CD4-positive, alpha-beta T cell treated with Interleukin-17A for 1 hour (primary cell): ENCODE measurements at regions not wholly inside any gene's neighbourhood (a gene's known extent, or its start where the extent isn't known, plus 50 kb on each side); places are given as distances from the start of the nearest gene placed in this dataset.

ENCODE experiments used
- DNase-seq: peaks from one replicate; pipeline ENCODE4 v3.0.0-alpha.2; 2020

DNA sequence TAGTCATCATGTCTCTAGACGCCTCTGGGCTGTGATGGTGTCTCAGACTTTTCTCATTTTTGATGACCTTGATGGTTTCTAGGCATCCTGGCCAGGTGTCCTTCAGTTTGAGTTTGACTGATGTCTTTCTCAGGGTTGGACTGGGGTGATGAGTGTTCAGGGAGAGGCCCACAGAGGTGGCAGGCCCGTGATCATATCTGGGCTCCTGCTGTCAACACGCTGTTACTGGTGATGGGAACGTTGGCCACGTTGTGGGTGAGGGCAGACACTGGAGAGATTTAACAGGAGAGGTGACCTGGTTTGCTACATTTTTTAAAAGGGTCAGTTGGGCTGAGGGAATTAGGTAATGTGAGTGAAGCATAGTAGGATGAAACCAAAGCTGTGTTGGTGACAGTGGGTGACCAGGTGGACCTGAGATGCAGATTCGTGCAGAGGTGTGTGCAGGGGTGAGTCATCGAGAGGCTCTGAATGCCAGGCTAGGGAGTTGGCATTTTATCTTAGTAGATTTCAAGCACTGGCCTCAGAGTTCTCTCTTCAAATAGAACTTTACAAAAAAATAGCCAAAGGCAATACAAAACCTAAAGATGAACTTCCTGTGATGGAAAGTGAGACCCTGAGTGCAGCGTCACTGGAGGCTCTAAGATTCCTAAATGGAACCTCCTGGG, 174.1 kb downstream of the CDH26 start:
- no peak for DNase-seq

- no peak for DNase-seq
Observed at GRCh38 chr20:60132827-60133670, 174.8 kb downstream of the CDH26 start.

DNA sequence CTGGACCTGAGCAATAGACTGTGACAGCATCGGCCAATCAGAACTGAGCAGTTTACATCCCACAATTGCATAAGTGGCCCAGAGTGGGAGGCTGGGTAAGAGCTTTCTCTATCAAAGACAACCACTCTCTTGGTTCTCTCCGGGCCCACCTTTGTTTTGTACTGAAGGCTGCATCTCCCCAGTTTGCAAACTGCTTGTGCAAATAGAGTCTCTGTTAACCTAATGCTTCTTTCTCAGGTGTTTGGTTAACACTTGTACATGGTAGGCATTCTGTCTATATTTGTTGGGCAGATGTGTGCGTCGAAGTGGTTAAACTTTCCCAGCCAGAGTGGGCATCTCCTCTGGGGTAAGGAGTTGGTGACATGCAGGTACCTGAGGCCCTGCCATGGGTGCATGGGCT, 177.1 kb downstream of the CDH26 start:
- no peak for DNase-seq

DNA sequence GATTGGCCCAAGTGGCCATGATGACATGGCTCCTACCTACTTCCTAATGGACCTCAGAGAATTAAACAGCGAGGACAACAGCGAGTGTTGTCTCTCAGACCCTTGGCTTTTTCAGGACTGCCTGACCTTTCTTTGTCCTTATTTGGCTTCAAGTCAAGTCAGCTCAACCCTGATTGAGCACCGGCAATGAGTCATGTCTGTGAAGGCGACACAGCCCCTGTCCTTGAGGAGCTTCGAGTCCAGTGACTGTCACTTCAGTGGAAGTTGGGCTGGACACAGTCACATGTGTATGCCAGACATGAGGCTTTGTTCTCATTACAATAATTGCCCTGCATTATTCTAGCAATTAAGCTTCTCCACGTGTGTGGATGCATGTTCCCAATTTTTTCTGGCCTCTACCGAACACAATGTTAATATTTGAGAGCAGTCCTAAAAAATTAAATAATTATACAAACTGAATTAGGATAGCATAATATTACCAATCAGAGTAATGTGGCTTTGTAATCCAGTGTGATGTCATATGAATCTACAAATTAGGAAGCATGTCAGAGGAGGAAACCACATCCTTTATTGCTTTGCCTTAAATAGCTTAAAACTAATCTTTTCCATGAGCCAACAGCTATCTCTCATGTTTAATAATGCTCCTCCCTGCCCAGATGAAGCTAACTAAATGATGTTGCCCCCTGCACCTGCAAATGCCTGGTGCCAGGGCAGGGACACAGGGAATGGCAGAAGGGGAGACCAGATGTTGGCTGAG, 178.6 kb downstream of the CDH26 start:
- no peak for DNase-seq

DNA sequence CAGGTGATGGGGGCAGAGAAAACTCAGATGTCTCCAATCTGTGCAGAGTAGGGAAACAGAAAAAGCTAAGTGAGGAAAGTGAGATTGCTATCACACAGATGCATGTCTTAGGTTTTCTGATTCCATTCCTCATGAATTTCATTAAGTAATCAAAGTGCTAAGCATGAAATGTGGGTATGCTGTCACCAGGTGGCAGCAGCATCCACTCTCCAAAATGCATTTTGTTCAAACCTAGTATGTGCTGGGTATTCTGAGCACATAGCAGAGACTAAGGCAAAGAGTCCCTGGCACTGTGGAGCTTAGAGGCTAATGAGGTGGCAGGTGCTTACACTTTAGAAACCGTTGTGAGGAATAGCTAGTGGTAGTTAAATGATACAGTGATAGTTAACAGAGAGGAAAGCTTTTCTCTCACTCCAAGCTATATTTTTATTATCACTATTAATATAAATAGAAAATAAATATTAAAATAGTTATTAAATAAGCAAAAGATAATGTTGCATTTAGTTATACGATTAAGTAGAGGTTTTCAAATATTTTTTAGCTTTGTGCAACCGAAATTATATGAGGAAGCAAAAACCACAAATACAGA, 179.5 kb downstream of the CDH26 start:
- DNase-seq = peak; percentile 43

- DNase-seq = peak; percentile 47
Observed at GRCh38 chr20:60138256-60139220, 180.3 kb downstream of the CDH26 start.

GRCh38 chr20:60139663-60140446, 181.6 kb downstream of the CDH26 start:
- no peak for DNase-seq

DNA sequence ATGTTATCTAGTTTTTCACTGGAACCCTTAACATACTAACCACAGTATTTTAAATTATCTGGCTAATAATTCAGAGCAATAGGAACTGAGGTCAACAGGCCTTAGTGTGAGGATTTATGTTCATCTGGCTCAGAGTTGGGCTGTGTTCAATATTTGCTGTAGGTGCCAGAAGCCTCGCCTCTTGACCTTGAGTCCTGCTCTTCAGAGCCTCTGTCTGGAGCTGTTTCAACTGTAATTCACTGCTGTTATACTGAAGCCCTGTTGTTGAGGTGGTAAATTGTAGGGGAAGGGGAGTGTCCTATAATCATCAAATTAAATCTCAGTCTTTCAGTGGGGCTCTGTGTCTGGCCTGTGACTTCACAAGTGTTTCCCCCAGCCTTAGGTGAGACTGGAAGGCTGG, 184.4 kb downstream of the CDH26 start:
- DNase-seq = no peak

DNA sequence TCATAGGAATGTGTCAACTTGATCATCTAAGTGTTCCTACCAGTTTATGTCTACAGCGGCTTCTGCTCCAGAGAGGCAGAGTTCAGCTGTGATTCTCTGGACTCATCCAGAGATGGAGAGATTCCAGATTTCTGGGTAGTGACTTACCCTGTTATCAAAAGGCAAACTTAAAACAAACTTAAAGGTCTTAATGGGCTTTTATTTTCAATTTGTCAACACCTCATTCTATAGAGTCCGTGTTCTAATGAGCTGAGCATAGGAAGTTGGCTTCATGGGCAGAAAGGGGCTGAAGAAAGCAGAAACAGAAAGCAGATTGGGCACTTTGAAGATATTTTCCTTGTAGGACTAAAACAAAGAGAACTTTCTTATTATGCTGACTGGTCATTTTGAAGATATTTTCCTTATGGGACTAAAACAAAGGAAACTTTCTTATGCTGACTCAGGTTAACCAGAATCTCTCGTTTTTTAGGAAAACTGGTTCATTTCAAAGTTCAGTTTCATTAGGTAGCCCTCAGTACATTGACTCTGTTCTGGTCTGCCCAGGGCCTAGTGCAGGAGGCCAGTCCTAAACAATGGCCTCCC, 185.1 kb downstream of the CDH26 start:
- no peak for DNase-seq

DNA sequence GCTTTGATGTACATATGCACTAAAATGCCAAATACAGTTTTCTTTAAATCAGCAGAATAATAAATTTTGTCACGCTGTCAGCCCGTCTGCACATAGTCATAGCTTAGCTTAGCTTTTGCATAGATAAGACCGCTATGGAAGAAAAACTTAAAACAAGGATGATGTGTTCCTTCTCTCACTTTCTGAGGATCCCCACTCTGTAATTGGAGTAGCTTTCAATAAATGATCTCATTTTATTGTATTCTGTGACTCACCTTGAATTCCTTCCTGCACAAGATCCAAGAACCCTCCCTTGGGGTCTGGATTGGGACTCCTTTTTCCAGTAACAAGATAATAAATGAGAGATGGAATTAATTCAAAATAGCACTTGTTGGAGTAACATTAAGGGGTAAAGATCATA, 186.2 kb downstream of the CDH26 start:
- no peak for DNase-seq

DNA sequence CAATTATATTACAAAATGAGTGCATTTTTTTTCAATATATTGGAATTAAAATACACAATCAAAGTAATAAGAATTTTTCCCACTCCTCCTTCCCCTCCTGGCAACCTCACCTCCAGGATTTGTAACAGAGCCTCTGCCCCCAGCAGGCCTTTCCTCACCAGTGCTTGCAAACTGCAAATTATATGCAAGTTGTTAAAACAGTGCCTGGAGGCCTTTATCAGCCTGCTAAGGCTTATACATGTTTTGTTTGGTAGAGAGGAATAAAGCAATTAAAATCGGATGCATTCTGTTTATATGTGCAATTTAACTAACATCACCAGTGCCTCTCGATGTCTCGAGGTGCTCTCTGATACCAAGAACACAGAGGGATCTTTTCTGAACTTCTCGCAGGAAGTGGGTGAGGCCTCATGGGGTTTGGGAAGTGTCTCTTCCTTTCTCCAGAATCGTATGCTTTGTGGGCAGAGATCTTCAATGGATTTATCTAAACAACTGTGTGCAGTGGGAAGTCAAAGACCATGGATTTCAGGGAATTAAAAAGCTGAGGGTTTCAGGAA, 186.8 kb downstream of the CDH26 start:
- DNase-seq = no peak

DNA sequence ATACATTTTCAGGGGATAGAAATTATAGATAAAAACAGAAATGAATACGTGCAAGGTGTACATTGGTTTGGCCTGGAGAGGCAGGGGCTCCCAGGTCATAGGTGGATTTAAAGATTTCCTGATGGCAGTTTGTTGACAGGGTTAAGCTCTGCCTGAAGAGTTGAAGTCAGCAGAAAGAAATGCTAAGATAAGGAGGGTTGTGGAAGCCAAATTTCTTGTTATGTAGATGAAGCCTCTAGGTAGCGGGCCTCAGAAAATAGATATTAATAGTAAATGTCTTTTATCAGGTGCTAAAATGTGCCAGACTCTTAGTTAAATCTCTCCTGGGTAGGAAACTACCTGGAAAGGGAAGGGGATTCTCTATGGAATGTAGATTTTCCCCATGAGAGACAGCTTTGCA, 188.8 kb downstream of the CDH26 start:
- DNase-seq = no peak

- no peak for DNase-seq
Observed at GRCh38 chr20:60148885-60149284, 190.7 kb downstream of the CDH26 start.

GRCh38 chr20:60152792-60153191, 194.6 kb downstream of the CDH26 start:
- no peak for DNase-seq

DNA sequence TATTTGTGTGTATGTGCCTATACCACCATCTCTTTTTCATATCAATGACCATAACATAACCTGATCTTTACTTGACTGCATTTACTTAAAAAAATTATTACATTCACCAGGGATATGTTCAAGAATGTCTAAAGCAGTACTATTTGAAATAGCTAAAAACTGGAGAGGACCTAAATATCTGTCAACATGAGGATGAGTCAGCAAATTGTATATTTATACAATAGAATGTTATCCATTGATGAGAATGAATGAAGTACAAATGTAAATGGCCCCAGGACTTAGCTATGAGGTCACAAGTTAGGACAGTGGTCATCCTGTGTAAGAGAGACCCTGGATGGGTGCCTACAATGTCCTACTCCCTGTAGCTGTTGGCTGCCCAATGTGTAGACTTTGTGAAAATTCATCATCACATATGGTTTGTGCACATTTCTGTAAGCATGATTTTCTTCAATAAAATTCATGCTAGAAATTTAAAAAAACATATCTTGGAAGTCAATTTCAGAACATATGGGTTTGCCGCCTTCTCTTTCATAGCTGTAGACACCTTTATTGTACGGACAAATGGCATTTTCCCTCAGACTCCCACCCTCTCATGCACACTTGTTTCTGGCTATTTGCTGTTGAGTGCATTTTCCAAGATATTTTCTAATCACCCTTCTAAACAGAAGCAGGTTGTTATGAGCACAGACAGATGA, 202.4 kb downstream of the CDH26 start:
- DNase-seq = no peak

- no peak for DNase-seq
Observed at GRCh38 chr20:60167812-60168211, 209.6 kb downstream of the CDH26 start.

DNA sequence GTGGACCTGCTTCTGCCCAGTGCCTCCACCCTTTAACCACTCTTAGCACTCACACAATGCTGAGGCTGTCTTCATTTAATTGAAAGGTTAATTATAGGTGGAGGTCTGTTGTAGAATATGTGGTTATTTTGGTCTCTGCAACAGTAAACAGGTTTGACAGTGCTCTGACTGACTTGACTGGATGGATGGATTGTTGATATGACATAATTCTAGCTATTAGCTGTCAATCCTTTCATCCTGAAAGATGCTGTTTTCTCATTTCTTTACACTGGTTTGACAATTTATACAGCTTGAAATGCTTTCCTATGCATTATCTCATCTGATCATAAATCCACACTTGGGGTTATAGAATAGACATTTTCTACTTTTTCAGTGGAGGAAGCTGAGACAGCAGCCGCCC, 210.7 kb downstream of the CDH26 start:
- DNase-seq = no peak

GRCh38 chr20:60170116-60170515, 211.9 kb downstream of the CDH26 start:
- no peak for DNase-seq

GRCh38 chr20:60171313-60171712, 213.1 kb downstream of the CDH26 start:
- DNase-seq = no peak

- DNase-seq = no peak
Observed at GRCh38 chr20:60171738-60172137, 213.5 kb downstream of the CDH26 start.
